ENCODE measurements at regions not wholly inside any gene's neighbourhood (a gene's known extent, or its start where the extent isn't known, plus 50 kb on each side); places are given as distances from the start of the nearest gene placed in this dataset.
A peak's percentile ranks its signal among the peaks of the same experiment; 100 is the strongest.

DNA sequence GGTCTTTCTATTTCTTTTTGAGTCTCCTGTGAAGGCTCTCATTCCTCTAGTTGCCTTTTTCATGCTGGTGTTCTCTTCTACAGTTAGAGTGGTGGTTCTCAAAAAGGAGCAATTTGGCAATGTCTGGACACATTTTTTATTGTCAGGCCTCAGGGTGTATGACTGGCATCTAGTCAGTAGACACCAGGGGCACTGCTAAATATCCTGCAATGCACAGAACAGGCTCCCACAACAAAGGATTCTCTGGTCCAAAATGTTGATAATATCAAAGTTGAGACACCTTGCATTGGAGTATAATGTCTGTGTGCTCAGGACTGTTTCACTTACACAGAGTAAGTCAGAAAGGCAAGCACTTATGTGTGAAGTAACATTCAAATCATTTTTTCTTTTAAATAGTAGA is 1360.7 kb downstream of the ADGRL3 start:
- no peak overlapping the region for H3K4me3 ChIP-seq (ENCODE audit: low read depth, low read length)
- TF ChIP-seq, protein P1, sequence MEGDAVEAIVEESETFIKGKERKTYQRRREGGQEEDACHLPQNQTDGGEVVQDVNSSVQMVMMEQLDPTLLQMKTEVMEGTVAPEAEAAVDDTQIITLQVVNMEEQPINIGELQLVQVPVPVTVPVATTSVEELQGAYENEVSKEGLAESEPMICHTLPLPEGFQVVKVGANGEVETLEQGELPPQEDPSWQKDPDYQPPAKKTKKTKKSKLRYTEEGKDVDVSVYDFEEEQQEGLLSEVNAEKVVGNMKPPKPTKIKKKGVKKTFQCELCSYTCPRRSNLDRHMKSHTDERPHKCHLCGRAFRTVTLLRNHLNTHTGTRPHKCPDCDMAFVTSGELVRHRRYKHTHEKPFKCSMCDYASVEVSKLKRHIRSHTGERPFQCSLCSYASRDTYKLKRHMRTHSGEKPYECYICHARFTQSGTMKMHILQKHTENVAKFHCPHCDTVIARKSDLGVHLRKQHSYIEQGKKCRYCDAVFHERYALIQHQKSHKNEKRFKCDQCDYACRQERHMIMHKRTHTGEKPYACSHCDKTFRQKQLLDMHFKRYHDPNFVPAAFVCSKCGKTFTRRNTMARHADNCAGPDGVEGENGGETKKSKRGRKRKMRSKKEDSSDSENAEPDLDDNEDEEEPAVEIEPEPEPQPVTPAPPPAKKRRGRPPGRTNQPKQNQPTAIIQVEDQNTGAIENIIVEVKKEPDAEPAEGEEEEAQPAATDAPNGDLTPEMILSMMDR (IDR thresholded peaks at IDR 0.05; ENCODE audit: insufficient read depth, low read depth, low read length, missing control alignments): no peak
- no peak for DNase-seq (ENCODE audit: low read depth)

DNA sequence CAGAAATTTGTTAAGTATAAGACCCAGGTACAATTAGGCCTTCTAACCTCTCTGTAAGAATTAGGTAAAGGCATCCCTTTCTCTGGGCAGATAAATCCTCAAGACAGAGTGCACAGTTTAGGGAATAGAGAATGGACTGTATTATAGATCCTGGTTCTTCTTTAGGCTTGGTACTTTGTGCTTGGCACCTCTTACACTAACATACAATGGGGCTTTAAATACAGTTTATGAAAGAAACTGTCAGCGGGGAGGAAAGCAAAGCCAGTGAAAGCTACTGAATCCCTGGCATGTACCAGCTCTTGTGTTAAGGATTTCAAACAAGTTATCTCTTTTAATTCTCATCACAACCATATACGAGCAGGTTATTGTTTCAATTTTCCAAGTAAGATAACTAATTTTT is 1350.0 kb downstream of the ADGRL3 start:
- TF ChIP-seq, protein P1 (IDR thresholded peaks at IDR 0.05; ENCODE audit: insufficient read depth, low read depth, low read length, missing control alignments): no peak
- H3K4me3 ChIP-seq (ENCODE audit: low read depth, low read length): no peak overlapping the region
- DNase-seq (ENCODE audit: low read depth): no peak

GRCh38 chr4:62549601-62550000 is 1349.5 kb downstream of the ADGRL3 start:
- no peak for DNase-seq (ENCODE audit: low read depth)
- TF ChIP-seq, protein P1 (IDR thresholded peaks at IDR 0.05; ENCODE audit: insufficient read depth, low read depth, low read length, missing control alignments): no peak

GRCh38 chr4:62548765-62549164 is 1348.6 kb downstream of the ADGRL3 start:
- TF ChIP-seq, protein P1 (IDR thresholded peaks at IDR 0.05; ENCODE audit: insufficient read depth, low read depth, low read length, missing control alignments): no peak
- DNase-seq (ENCODE audit: low read depth): no peak
- no peak overlapping the region for H3K4me3 ChIP-seq (ENCODE audit: low read depth, low read length)

More at GRCh38 chr4:62549601-62550000, 1349.5 kb downstream of the ADGRL3 start:
- H3K4me3 ChIP-seq (ENCODE audit: low read depth, low read length): no peak overlapping the region

- TF ChIP-seq, protein P1 (IDR thresholded peaks at IDR 0.05; ENCODE audit: insufficient read depth, low read depth, low read length, missing control alignments): no peak
- DNase-seq (ENCODE audit: low read depth): peak; percentile 18
- H3K4me3 ChIP-seq (ENCODE audit: low read depth, low read length): no peak overlapping the region
Measured at GRCh38 chr4:62548108-62548524, 1348.0 kb downstream of the ADGRL3 start.

DNA sequence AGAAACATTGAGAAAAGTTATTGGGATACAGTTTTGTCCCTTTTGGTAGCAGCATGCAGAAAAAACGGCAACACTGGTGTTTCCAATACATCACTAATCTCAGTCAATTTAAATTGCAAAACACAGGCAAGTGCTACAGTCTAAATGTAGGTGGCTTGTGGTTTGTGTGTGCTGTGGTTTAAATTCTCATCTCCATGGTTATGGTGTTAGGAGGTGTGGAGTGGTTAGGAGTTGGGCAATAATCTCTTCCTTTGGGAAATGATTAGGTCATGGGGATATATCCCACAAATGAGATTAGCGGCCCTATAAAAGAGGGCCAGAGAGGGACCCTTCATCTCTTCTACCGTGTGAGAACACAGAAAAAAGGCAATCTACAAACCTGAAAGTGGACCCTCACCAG is 1344.3 kb downstream of the ADGRL3 start:
- H3K4me3 ChIP-seq (ENCODE audit: low read depth, low read length): no peak overlapping the region
- no peak for DNase-seq (ENCODE audit: low read depth)
- TF ChIP-seq, protein P1 (IDR thresholded peaks at IDR 0.05; ENCODE audit: insufficient read depth, low read depth, low read length, missing control alignments): no peak

- TF ChIP-seq, protein P1 (IDR thresholded peaks at IDR 0.05; ENCODE audit: insufficient read depth, low read depth, low read length, missing control alignments): no peak
- no peak for DNase-seq (ENCODE audit: low read depth)
Measured at GRCh38 chr4:62543002-62543401, 1342.9 kb downstream of the ADGRL3 start.

More at GRCh38 chr4:62543002-62543401, 1342.9 kb downstream of the ADGRL3 start:
- no peak overlapping the region for H3K4me3 ChIP-seq (ENCODE audit: low read depth, low read length)
